ENCODE measurements at regions not wholly inside any gene's neighbourhood (a gene's known extent, or its start where the extent isn't known, plus 50 kb on each side); places are given as distances from the start of the nearest gene placed in this dataset.
A peak's percentile ranks its signal among the peaks of the same experiment; 100 is the strongest.

DNA sequence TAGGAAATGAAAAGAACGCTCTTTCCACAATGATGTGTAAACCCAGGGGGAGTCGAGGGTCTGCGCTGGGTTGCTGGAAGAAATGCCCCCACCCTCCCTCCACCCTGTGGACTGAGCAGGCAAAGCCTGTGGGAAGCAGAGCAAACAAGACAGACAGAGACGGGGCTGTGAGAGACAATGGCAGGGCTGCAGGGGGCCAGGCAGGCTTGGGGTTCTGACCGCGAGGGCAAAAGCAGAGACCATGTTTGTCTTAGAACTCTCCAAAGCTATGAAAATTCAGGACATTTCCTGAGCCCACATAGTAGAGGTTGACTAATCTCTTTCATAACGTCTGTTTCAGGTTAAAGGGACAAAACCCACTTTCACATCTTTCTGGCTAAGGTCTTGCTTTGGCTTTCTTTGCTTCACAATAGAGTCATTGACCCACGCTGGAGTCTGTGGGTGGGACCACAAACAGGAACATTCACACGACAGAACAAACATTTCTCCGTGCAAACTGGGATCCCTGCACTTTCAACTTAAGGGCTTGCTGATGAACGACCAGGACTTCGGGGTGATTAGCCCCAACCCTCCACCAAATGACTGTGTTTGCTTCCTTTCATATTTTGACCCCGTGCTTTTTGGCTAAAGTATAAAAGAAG, 156.0 kb upstream of the TPM1 start:
- Histone ChIP-seq H3K4me3 (no peak overlapping the region), H3K4me1 (peaks cover 0 to 17% of the 10 kb centered on the region in 2 donors)
- TF ChIP-seq, protein P1, sequence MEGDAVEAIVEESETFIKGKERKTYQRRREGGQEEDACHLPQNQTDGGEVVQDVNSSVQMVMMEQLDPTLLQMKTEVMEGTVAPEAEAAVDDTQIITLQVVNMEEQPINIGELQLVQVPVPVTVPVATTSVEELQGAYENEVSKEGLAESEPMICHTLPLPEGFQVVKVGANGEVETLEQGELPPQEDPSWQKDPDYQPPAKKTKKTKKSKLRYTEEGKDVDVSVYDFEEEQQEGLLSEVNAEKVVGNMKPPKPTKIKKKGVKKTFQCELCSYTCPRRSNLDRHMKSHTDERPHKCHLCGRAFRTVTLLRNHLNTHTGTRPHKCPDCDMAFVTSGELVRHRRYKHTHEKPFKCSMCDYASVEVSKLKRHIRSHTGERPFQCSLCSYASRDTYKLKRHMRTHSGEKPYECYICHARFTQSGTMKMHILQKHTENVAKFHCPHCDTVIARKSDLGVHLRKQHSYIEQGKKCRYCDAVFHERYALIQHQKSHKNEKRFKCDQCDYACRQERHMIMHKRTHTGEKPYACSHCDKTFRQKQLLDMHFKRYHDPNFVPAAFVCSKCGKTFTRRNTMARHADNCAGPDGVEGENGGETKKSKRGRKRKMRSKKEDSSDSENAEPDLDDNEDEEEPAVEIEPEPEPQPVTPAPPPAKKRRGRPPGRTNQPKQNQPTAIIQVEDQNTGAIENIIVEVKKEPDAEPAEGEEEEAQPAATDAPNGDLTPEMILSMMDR (IDR thresholded peaks at IDR 0.05): no peak

DNA sequence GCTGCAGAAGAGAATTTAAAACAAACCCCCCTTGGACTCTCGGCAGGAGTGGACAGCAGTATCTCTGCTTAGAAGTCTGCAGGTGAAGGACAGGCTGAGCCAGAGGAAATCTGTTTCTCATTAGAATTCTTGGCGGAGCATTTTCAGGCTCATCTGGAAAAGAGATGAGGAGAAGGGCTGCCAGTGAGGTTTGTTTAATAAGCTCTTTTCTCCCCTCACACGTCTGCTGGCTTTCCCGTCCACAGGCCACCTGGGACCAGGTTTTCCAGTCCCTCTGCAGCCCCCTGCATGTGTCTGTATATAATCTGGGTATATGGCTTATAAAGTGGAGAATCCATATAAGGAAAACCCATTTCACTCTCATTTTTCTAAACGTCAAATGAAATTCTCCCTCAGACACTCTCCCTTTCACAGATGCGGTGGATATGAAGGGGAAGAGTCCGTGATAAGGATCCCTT, 155.4 kb upstream of the TPM1 start:
- H3K27ac ChIP-seq: peak overlapping the region in 1 of 2 donors; percentile 6
- no peaks in the 10 kb centered on the region for H3K9me3 ChIP-seq
- DNase-seq (ENCODE audit: low spot score): no peak
- TF ChIP-seq, protein P1 (IDR thresholded peaks at IDR 0.05): no peak
- peaks cover 0 to 17% of the 10 kb centered on the region in 2 donors for H3K4me1 ChIP-seq
- H3K4me3 ChIP-seq: no peak overlapping the region
- H3K36me3 ChIP-seq: no peaks in the 10 kb centered on the region
- H3K27me3 ChIP-seq: no peaks in the 10 kb centered on the region

More for the DNA sequence above, 156.0 kb upstream of the TPM1 start:
- Histone ChIP-seq H3K36me3 (no peaks in the 10 kb centered on the region), H3K9me3 (no peaks in the 10 kb centered on the region), H3K27me3 (no peaks in the 10 kb centered on the region), H3K27ac (peak overlapping the region in 1 of 2 donors; percentile 6)
- no peak for DNase-seq (ENCODE audit: low spot score)

DNA sequence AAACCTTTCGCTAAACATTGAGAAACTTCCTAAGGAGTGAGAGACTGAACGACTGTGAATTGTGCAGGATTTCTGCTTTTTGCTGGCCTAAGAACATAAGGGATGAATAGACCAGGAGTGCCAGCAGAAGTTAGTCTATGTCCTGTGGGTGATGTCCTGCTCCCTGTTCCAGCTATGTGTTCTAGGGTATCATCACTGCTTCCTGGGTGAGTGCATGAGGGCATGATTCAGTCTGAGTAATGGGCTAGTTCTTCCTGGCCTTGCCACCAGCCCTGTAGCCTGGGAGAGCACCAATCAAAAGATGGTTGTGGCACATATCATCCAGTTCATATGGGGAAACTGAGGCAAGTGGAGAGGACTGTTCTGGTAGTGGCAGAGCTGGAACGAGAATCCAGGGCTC, 153.9 kb upstream of the TPM1 start:
- Histone ChIP-seq H3K36me3 (no peaks in the 10 kb centered on the region), H3K9me3 (no peaks in the 10 kb centered on the region), H3K4me1 (peaks cover 0 to 17% of the 10 kb centered on the region in 2 donors), H3K27ac (no peak overlapping the region), H3K27me3 (no peaks in the 10 kb centered on the region), H3K4me3 (no peak overlapping the region)
- DNase-seq (ENCODE audit: low spot score): no peak
- TF ChIP-seq, protein P1 (IDR thresholded peaks at IDR 0.05): no peak

DNA sequence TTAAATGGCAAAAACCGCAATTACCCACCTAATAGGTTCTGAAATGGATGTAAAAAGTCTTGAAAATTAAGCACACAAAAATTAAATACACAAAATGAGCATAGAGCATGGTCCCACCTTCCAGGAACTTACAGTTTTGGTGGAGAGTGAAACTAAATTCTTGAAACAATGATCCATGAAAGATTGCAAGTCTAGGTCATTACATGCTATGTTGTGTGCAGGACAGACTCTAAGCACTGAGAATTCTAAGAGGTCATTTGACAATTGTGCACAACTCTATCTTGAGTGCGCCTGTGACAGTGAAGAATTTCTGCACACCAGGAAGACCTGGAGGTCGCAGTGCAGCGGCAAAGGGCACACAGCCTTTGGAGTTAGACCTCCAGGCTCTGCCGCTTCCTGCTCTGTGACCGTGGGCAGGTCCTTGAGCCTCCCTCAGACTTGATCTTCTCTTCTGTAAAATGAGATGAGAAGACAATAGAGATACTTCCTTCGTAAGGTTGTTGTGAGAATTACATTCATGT, 153.3 kb upstream of the TPM1 start:
- no peak for DNase-seq (ENCODE audit: low spot score)
- TF ChIP-seq, protein P1 (IDR thresholded peaks at IDR 0.05): no peak
- Histone ChIP-seq H3K9me3 (no peaks in the 10 kb centered on the region), H3K27me3 (no peaks in the 10 kb centered on the region), H3K36me3 (no peaks in the 10 kb centered on the region), H3K27ac (no peak overlapping the region), H3K4me3 (no peak overlapping the region), H3K4me1 (peaks cover 0 to 17% of the 10 kb centered on the region in 2 donors)

DNA sequence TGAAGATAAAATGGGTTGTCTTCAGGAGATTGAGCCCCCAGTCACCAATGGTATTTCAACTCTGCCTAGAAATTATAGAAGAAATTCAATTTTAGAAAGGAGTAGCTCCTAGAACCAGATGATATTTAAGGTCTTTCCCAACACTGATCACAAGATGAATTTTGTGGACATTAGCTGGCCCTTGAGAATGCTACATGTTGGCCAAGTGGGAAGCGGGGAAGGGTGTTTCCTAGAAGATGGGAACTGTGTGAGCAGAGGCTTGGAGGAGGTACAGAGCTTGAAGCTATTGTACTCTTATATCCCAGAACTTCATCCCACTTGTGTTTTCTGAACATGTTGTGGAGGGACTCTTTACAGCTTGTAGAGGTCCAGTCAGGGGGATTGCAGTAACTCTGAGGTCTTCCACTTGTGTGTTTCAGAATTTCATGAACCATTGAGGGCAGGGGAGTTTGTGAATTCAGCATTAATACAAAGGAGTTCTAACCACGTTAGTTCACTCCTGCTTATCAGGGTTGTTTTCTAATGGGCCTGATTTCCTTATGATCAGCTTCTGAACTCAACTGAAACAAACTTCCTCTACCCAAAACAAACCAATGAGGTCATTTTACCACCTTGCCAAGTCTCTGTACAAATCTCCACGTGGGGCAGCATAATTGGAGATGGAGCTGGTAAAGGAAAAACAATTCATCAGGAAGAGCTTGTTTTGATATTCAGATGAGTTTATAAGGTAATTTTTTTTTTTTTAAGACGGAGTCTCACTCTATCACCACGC, 152.6 kb upstream of the TPM1 start:
- no peak for DNase-seq (ENCODE audit: low spot score)
- Histone ChIP-seq H3K4me1 (peaks cover 0 to 23% of the 10 kb centered on the region in 2 donors), H3K27ac (peak overlapping the region in 1 of 2 donors; percentile 39)

More for the DNA sequence above, 152.6 kb upstream of the TPM1 start:
- H3K4me3 ChIP-seq: no peak overlapping the region
- H3K36me3 ChIP-seq: no peaks in the 10 kb centered on the region
- no peaks in the 10 kb centered on the region for H3K27me3 ChIP-seq
- TF ChIP-seq, protein P1 (IDR thresholded peaks at IDR 0.05): no peak
- H3K9me3 ChIP-seq: no peaks in the 10 kb centered on the region

Data from right atrium auricular region (tissue), 2 donors.